GM18873 (cell line): ENCODE measurements at regions not wholly inside any gene's neighbourhood (a gene's known extent, or its start where the extent isn't known, plus 50 kb on each side); places are given as distances from the start of the nearest gene placed in this dataset.

Source experiments
- ATAC-seq: cut with Tn5 transposase; IDR thresholded peaks from one replicate; pipeline ENCODE4 v1.9.1; 2021; ENCODE audit warnings: mild to moderate bottlenecking, moderate library complexity, moderate number of reproducible peaks; ENCODE audit not compliant: unreplicated experiment, low FRiP score

- ATAC-seq = no peak
Observed at GRCh38 chr10:6889718-6890117, 309.6 kb upstream of the PRKCQ start.

- ATAC-seq = no peak
Observed at GRCh38 chr10:6888434-6888833, 308.4 kb upstream of the PRKCQ start.

- no peak for ATAC-seq
Observed at GRCh38 chr10:6885284-6885683, 305.2 kb upstream of the PRKCQ start.

- ATAC-seq = no peak
Observed at GRCh38 chr10:6881987-6882386, 301.9 kb upstream of the PRKCQ start.

- no peak for ATAC-seq
Observed at GRCh38 chr10:6877722-6878392, 297.8 kb upstream of the PRKCQ start.

GRCh38 chr10:6877336-6877721, 297.3 kb upstream of the PRKCQ start:
- ATAC-seq = no peak

- ATAC-seq = no peak
Observed at GRCh38 chr10:6875269-6875865, 295.3 kb upstream of the PRKCQ start.

- no peak for ATAC-seq
Observed at GRCh38 chr10:6871128-6871527, 291.1 kb upstream of the PRKCQ start.

GRCh38 chr10:6868036-6868725, 288.1 kb upstream of the PRKCQ start:
- no peak for ATAC-seq

- no peak for ATAC-seq
Observed at GRCh38 chr10:6866757-6867156, 286.7 kb upstream of the PRKCQ start.

GRCh38 chr10:6864142-6864541, 284.1 kb upstream of the PRKCQ start:
- no peak for ATAC-seq

- ATAC-seq = no peak
Observed at GRCh38 chr10:6863381-6863780, 283.3 kb upstream of the PRKCQ start.

- no peak for ATAC-seq
Observed at GRCh38 chr10:6850452-6850851, 270.4 kb upstream of the PRKCQ start.

GRCh38 chr10:6847561-6847960, 267.5 kb upstream of the PRKCQ start:
- no peak for ATAC-seq

- ATAC-seq = no peak
Observed at GRCh38 chr10:6843894-6844650, 264.0 kb upstream of the PRKCQ start.

GRCh38 chr10:6843481-6843881, 263.4 kb upstream of the PRKCQ start:
- ATAC-seq = no peak

- ATAC-seq = no peak
Observed at GRCh38 chr10:6842722-6843121, 262.6 kb upstream of the PRKCQ start.

GRCh38 chr10:6841761-6842160, 261.7 kb upstream of the PRKCQ start:
- ATAC-seq = no peak

- no peak for ATAC-seq
Observed at GRCh38 chr10:6840766-6841165, 260.7 kb upstream of the PRKCQ start.

GRCh38 chr10:6840201-6840691, 260.2 kb upstream of the PRKCQ start:
- no peak for ATAC-seq

- no peak for ATAC-seq
Observed at GRCh38 chr10:6838118-6838517, 258.0 kb upstream of the PRKCQ start.
